ENCODE measurements at regions not wholly inside any gene's neighbourhood (a gene's known extent, or its start where the extent isn't known, plus 50 kb on each side); places are given as distances from the start of the nearest gene placed in this dataset.
A peak's percentile ranks its signal among the peaks of the same experiment; 100 is the strongest.

DNA sequence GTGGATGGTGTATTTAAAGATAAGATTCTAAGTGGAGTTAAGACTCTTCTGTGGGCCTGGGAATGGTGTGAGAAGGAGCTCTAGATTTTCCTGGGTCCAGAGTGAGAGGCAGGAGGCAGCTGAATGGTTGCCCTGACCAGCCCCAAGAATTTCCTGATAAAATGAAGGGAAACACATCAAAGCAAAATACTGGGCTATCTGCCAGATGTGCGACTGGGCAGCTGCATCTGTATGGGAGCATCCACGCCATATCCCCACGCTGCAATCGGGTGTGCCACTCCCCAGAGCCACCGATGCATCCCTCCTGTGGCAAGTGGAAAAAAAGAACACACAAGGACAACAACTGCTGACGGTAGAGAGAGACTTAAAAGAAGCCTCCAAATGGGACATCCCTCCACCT is 84.3 kb upstream of the COX10 start:
- no peak for DNase-seq

GRCh38 chr17:13986855-13987254 is 82.4 kb upstream of the COX10 start:
- DNase-seq, result no peak

GRCh38 chr17:13989138-13989537 is 80.2 kb upstream of the COX10 start:
- DNase-seq, result no peak

DNA sequence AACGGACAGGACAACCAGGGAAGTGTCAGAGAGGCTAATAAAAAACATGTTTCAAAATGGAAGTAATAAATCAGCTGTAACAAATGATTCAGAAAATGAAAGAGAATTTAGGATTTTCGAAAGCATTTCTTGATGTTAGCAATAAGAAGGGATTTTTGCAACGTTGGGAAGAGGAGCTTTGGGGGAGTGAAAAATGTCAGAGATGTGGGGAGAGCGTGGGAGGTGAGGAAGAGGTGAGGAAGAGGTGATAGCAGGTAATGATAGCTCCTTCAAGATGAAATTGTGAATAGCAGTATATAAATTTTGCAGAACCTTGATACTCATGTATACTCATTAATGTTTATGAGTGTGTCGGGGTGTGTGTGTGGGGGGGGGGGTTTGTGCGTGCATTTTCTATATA is 76.2 kb upstream of the COX10 start:
- DNase-seq, result peak in 1 of 58 donors; percentile 2

- DNase-seq, result no peak
These were observed 75.3 kb upstream of the COX10 start for GRCh38 chr17:13994050-13994449.

GRCh38 chr17:13995856-13996271 is 73.4 kb upstream of the COX10 start:
- DNase-seq, result no peak

DNA sequence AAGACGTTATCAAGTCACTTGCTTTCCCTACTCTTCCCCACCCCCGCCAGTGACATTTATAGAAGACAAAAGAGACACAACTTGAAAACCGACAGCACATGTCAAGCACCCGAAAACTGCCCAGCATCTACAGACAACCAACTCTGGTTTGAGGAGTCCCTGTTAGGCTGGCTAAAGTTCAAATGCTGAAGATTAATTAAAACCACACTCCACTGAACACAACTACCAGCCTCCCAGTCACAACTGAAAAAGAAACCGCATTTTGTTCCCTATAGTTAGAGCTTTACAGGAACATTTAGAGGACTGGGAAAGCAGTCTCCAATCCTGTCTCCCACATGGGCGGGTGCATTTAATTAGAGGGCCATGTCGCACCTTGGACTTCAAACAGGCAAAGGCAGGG is 73.0 kb upstream of the COX10 start:
- no peak for DNase-seq

DNA sequence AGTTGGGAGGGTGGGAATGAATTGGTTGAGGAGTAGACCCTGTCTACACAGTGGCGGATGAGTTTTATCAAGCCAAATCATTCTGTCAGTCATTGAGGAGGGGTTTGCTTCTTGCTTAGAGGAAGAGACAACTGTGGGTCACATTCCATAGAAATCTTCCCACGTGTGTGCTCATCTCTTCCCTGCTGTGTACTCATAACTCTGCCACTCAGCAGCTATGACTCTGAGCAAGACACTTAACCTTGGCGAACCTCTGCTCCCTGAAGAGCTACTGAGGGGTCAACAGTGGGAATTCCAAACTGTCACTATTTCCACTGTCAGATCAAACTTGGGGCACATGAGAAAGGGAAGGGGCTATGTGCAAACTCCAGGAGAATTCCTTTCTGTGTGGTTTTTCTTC is 72.6 kb upstream of the COX10 start:
- DNase-seq, result no peak

GRCh38 chr17:14004927-14005620 is 64.2 kb upstream of the COX10 start:
- no peak for DNase-seq

DNA sequence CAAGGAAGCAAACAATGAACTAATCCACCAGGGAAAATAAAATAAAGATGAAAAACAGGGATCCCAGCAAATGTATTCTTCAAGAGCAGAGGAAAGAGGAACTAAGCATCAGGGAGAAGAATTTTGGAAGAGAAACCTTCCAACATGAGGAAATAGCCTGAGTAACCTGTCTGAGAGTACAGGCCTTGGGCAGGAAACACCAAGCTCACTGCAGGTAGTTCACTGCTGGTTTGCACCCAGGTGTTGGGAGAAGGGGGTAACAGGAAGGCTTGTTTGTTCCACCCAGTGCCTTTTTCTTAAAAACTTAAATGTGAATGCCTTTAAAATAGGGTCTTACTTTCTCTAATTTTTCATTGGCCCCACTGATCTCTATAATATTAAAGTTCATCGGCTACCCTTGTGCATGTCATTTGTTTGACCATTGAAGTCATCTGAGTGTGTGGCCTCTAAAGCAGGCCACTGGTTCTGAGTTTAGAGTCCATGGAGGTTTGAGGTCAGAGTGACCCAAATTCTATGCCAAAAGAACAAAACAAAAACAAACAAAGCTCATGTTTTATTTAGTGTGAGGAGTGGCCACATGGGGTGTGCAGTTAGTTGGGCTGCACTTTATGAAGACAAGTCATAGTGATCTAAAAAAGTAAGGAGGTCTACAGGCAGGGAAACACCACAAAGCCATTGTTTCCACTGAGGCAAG is 62.9 kb upstream of the COX10 start:
- DNase-seq, result no peak

- no peak for DNase-seq
These were observed 61.4 kb upstream of the COX10 start for GRCh38 chr17:14007951-14008350.

GRCh38 chr17:14011036-14011692 is 58.1 kb upstream of the COX10 start:
- DNase-seq, result no peak

- peak in 1 of 58 donors; percentile 3 for DNase-seq
These were observed 57.4 kb upstream of the COX10 start for GRCh38 chr17:14011740-14012405.

DNA sequence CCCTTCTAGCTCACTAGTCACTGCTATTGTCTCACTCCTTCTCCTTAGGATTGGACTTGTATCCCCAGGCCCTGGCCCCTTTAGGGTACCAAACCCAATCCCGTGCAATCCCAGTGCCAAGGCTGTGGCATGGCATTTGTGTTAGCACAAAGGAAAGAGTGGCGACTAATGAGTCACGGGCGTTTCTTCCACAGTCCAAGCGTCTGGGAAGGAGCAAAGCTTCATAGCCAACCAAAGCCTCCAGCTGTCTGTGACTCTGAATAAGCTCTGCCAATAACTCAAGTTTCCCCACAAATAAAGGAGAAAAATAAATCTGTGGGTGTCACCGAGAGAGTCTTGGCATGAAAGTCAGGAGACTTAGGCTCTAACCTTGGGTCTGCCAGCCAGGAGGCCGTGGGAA is 54.6 kb upstream of the COX10 start:
- DNase-seq, result peak in 2 of 58 donors; percentile 5 to 30

DNA sequence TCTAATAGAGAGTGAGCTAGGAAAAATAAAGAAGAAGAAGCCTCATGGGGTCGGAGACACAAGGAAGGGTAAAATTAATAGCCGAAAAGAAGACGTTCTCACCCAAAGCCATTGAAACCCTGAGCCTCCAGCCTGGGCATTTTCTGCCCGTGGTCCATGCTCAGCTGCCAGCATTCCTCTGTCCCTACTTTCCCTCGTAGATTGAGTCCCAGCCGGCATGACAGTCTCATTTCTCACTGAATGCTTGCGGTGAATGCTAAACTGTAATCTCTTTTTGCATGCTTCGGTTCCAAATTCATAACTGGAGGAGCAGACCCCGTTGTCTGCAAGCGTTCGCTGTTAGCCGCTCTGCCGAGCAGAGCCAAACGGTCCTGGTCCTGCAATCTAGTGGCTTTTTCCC is 54.0 kb upstream of the COX10 start:
- DNase-seq, result no peak

DNA sequence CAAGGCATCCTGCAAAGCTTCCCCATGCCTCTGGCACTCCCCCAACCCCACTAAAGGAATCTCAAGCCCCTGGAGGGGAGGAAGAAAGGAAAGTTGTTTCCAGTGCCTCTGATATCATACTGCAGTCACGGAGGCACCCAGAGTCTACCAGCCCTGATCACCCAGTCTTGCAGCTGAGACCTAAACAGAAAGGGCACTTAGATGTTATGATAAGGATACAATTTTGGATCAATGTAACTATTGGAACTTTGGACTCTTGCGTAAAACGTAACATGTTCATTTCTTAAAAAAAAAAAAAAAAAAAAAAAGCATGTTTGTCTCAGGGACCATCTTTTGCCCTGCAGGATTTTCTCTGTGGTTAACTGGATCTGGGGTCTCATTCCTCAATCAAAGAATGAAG is 52.4 kb upstream of the COX10 start:
- DNase-seq, result no peak

- DNase-seq, result no peak
These were observed 49.9 kb upstream of the COX10 start for GRCh38 chr17:14019186-14019956.

Data from anterior cingulate cortex (tissue), 58 donors.